SK-N-SH (cell line): ENCODE measurements at regions not wholly inside any gene's neighbourhood (a gene's known extent, or its start where the extent isn't known, plus 50 kb on each side); places are given as distances from the start of the nearest gene placed in this dataset.

Source experiments
- CTCF ChIA-PET: fragments of 300-600, 350-600 bp; formaldehyde crosslinking; extraction: SDS; loops from one replicate; lab custom pipeline; 2021; lab: Yijun Ruan, JAX
- POLR2A ChIA-PET: fragments of 350-600 bp; sonication (Branson Sonifier 250); formaldehyde crosslinking; extraction: SDS; loops from one replicate; lab custom pipeline; 2020; ENCODE audit warnings: antibody characterized with exemption, inconsistent platforms; lab: Yijun Ruan, JAX
- DNase-seq: peaks from one replicate; pipeline ENCODE4 v3.0.0; 2012
- H2AFZ ChIP-seq: fragments of 200-600 bp; sonication (generic); 2 replicates; pipeline ENCODE4 v1.8.1; 2016; ENCODE audit warnings: antibody characterized with exemption, mild to moderate bottlenecking, low read depth
- H3F3A ChIP-seq: fragments of 200-600 bp; sonication (generic); replicated peaks from 2 replicates; pipeline ENCODE3; 2016; ENCODE audit warnings: antibody characterized with exemption, mild to moderate bottlenecking; ENCODE audit not compliant: insufficient read depth
- H3K27ac ChIP-seq, 2 experiments: fragments of 200-500 bp in 1 of 2; fragments of 200-600 bp in 1 of 2; sonication (Bioruptor generic) in 1 of 2; sonication (generic), shearing (Covaris generic) in 1 of 2; 2 replicates each; pipeline versions ENCODE4 v1.5.1 to v1.6.1; 2014 to 2016; ENCODE audit warnings: low read depth in 2 of 2, inconsistent platforms in 1 of 2, low read length in 1 of 2, mild to moderate bottlenecking in 1 of 2, mixed read lengths in 1 of 2
- H3K27me3 ChIP-seq: fragments of 200-600 bp; sonication (generic), shearing (Covaris generic); 2 replicates; pipeline ENCODE4 v1.6.1; 2016; ENCODE audit warnings: mixed run types; ENCODE audit not compliant: insufficient read depth
- H3K36me3 ChIP-seq, 2 experiments: fragments of 200-500 bp in 1 of 2; fragments of 200-600 bp in 1 of 2; sonication (Bioruptor generic) in 1 of 2; sonication (generic) in 1 of 2; replicated peaks in 1 of 2; 2 replicates each; pipeline versions ENCODE3 to v1.5.1; 2014 to 2016; ENCODE audit warnings: low read length in 1 of 2, mild to moderate bottlenecking in 1 of 2; ENCODE audit not compliant: insufficient read depth in 2 of 2, control insufficient read depth in 1 of 2
- H3K4me1 ChIP-seq, 2 experiments: fragments of 200-500 bp in 1 of 2; fragments of 200-600 bp in 1 of 2; sonication (Bioruptor generic) in 1 of 2; sonication (generic), shearing (Covaris generic) in 1 of 2; 2 replicates each; pipeline versions ENCODE4 v1.5.1 to v1.6.1; 2014 to 2016; ENCODE audit warnings: low read depth in 1 of 2, low read length in 1 of 2, mixed run types in 1 of 2; ENCODE audit not compliant: insufficient read depth in 2 of 2, control insufficient read depth in 1 of 2
- H3K4me2 ChIP-seq: fragments of 200-600 bp; sonication (generic), shearing (Covaris generic); 2 replicates; pipeline ENCODE4 v1.6.1; 2017; ENCODE audit warnings: mixed run types
- H3K4me3 ChIP-seq, 2 experiments: fragments of 200-500 bp in 1 of 2; fragments of 200-600 bp in 1 of 2; sonication (Bioruptor generic) in 1 of 2; sonication (generic), shearing (Covaris generic) in 1 of 2; 2 replicates each; pipeline versions ENCODE4 v1.5.1 to v1.8.1; 2014 to 2016; ENCODE audit warnings: low read depth in 2 of 2, inconsistent platforms in 1 of 2, low read length in 1 of 2, mild to moderate bottlenecking in 1 of 2, mixed read lengths in 1 of 2, moderate library complexity in 1 of 2
- H3K79me2 ChIP-seq: fragments of 200-600 bp; sonication (generic); 2 replicates; pipeline ENCODE4 v1.8.1; 2017; ENCODE audit warnings: mild to moderate bottlenecking; ENCODE audit not compliant: insufficient read depth
- H3K9ac ChIP-seq: fragments of 200-600 bp; sonication (generic); 2 replicates; pipeline ENCODE4 v1.6.1; 2017; ENCODE audit warnings: mixed run types
- H3K9me2 ChIP-seq: fragments of 200-600 bp; sonication (generic); 2 replicates; pipeline ENCODE4 v1.6.1; 2017; ENCODE audit warnings: mixed run types
- H3K9me3 ChIP-seq: fragments of 200-600 bp; sonication (generic); 2 replicates; pipeline ENCODE4 v1.6.1; 2017; ENCODE audit warnings: mixed run types, mild to moderate bottlenecking, moderate library complexity
- H4K20me1 ChIP-seq: fragments of 200-600 bp; sonication (generic); 2 replicates; pipeline ENCODE4 v1.6.1; 2017; ENCODE audit warnings: mild to moderate bottlenecking, mixed run types; ENCODE audit not compliant: insufficient read depth
- EP300 ChIP-seq, 2 experiments: IDR thresholded peaks; 2 replicates each; pipeline versions ENCODE4 v1.4.0 to v1.6.1; 2012; ENCODE audit warnings: borderline replicate concordance in 1 of 2, low read depth in 1 of 2, low read length in 1 of 2
- EZH2phosphoT487 ChIP-seq: fragments of 200-600 bp; sonication (generic); IDR thresholded peaks from 2 replicates; pipeline ENCODE4 v1.6.1; 2017; ENCODE audit warnings: low read depth, mixed run types, mild to moderate bottlenecking, antibody characterized with exemption, moderate library complexity, borderline replicate concordance
- FOXJ3 ChIP-seq: sonication (generic); formaldehyde crosslinking; IDR thresholded peaks from 2 replicates; pipeline ENCODE4 v1.5.1; 2020; ENCODE audit warnings: mild to moderate bottlenecking, missing genetic modification reagents
- FOXM1 ChIP-seq: IDR thresholded peaks from 2 replicates; pipeline ENCODE4 v1.4.0; 2012; ENCODE audit warnings: low read depth, mild to moderate bottlenecking
- GABPA ChIP-seq: IDR thresholded peaks from 2 replicates; pipeline ENCODE4 v1.4.0; 2012; ENCODE audit warnings: low read depth, mild to moderate bottlenecking
- JUND ChIP-seq: IDR thresholded peaks from 2 replicates; pipeline ENCODE4 v1.4.0; 2012
- MEF2A ChIP-seq: IDR thresholded peaks from 2 replicates; pipeline ENCODE4 v1.4.0; 2012; ENCODE audit warnings: low read depth, borderline replicate concordance
- SIN3A ChIP-seq: IDR thresholded peaks from 2 replicates; pipeline ENCODE4 v1.6.1; 2012; ENCODE audit warnings: low read depth, mild to moderate bottlenecking, low read length, moderate library complexity, borderline replicate concordance
- SMC3 ChIP-seq: IDR thresholded peaks from 2 replicates; pipeline ENCODE4 v1.6.1; 2012; ENCODE audit warnings: low read depth, low read length, improper control_type of control experiment
- TEAD4 ChIP-seq: IDR thresholded peaks from 2 replicates; pipeline ENCODE4 v1.4.0; 2012; ENCODE audit warnings: mild to moderate bottlenecking, borderline replicate concordance; ENCODE audit not compliant: insufficient read depth
- WGBS: methylation state at CpG from one replicate; pipeline ENCODE4 v1.1.6; 2017; ENCODE audit warnings: low lambda C conversion rate; 5-methylcytosine and 5-hydroxymethylcytosine counted together
- TF ChIP-seq, protein P1 (sequence below): IDR thresholded peaks from 2 replicates; pipeline ENCODE4 v1.4.0; 2012; ENCODE audit warnings: low read depth, borderline replicate concordance
- TF ChIP-seq, protein P2 (sequence below): IDR thresholded peaks from 2 replicates; pipeline ENCODE4; 2012
- TF ChIP-seq, protein P3 (sequence below): fragments of 150-350 bp; IDR thresholded peaks from 2 replicates; pipeline ENCODE4 v1.6.1; 2017; ENCODE audit warnings: antibody characterized with exemption, low read length, low read depth, borderline replicate concordance
- TF ChIP-seq, protein P4 (sequence below): fragments of 150-350 bp; IDR thresholded peaks from 2 replicates; pipeline ENCODE4 v1.6.1; 2016; ENCODE audit warnings: mild to moderate bottlenecking, low read depth, low read length

DNA sequence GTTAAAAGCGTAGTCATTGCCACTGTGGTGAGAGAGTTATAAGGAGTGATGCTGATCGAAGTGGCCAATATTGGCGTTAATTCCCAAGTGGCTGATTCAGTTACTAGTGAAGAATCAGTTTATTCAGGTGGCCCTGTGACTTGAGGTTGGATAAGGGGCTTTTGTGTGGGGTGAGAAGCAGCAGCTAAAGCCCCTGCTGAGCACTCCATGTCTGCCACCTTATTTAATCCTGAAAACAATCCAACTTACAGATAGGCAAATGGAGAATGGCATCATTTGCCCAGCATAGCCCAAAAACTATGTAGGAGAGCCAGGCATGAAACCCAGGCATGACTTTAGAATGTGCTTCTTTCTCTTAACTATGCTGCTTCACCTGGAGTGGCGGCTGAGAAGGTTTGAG is 222.8 kb upstream of the KLF6 start:
- CTCF ChIA-PET = interaction anchor here (0.9 to 1.3 kb wide), 2 partner anchors 11 to 31 kb away, joined by 3 to 4 read pairs; no protein-coding TSS in a partner anchor
- no peaks in the 10 kb centered on the region for H3K4me1 ChIP-seq
- no peaks in the 10 kb centered on the region for H3K27me3 ChIP-seq
- POLR2A ChIA-PET = no interaction called here
- no peaks in the 10 kb centered on the region for H3F3A ChIP-seq
- no peak for TF ChIP-seq MEF2A
- no peak for TF ChIP-seq SMC3
- TF ChIP-seq, protein P1, sequence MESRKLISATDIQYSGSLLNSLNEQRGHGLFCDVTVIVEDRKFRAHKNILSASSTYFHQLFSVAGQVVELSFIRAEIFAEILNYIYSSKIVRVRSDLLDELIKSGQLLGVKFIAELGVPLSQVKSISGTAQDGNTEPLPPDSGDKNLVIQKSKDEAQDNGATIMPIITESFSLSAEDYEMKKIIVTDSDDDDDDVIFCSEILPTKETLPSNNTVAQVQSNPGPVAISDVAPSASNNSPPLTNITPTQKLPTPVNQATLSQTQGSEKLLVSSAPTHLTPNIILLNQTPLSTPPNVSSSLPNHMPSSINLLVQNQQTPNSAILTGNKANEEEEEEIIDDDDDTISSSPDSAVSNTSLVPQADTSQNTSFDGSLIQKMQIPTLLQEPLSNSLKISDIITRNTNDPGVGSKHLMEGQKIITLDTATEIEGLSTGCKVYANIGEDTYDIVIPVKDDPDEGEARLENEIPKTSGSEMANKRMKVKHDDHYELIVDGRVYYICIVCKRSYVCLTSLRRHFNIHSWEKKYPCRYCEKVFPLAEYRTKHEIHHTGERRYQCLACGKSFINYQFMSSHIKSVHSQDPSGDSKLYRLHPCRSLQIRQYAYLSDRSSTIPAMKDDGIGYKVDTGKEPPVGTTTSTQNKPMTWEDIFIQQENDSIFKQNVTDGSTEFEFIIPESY = no peak
- no peak for TF ChIP-seq EZH2phosphoT487
- TF ChIP-seq TEAD4 = no peak
- no peak for TF ChIP-seq FOXM1
- TF ChIP-seq, protein P2, sequence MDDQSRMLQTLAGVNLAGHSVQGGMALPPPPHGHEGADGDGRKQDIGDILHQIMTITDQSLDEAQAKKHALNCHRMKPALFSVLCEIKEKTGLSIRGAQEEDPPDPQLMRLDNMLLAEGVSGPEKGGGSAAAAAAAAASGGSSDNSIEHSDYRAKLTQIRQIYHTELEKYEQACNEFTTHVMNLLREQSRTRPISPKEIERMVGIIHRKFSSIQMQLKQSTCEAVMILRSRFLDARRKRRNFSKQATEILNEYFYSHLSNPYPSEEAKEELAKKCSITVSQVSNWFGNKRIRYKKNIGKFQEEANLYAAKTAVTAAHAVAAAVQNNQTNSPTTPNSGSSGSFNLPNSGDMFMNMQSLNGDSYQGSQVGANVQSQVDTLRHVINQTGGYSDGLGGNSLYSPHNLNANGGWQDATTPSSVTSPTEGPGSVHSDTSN = no peak
- no peak for TF ChIP-seq GABPA
- no peak for TF ChIP-seq JUND
- no peak for TF ChIP-seq SIN3A
- TF ChIP-seq FOXJ3 (CRISPR knock-in tag) = no peak
- TF ChIP-seq EP300 (IDR thresholded peaks at IDR 0.05; ENCODE audit: borderline replicate concordance in 1 of 2, low read depth in 1 of 2, low read length in 1 of 2) = no peak
- TF ChIP-seq, protein P3, sequence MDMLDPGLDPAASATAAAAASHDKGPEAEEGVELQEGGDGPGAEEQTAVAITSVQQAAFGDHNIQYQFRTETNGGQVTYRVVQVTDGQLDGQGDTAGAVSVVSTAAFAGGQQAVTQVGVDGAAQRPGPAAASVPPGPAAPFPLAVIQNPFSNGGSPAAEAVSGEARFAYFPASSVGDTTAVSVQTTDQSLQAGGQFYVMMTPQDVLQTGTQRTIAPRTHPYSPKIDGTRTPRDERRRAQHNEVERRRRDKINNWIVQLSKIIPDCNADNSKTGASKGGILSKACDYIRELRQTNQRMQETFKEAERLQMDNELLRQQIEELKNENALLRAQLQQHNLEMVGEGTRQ = no peak
- TF ChIP-seq, protein P4, sequence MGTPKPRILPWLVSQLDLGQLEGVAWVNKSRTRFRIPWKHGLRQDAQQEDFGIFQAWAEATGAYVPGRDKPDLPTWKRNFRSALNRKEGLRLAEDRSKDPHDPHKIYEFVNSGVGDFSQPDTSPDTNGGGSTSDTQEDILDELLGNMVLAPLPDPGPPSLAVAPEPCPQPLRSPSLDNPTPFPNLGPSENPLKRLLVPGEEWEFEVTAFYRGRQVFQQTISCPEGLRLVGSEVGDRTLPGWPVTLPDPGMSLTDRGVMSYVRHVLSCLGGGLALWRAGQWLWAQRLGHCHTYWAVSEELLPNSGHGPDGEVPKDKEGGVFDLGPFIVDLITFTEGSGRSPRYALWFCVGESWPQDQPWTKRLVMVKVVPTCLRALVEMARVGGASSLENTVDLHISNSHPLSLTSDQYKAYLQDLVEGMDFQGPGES = no peak
- no peaks in the 10 kb centered on the region for H3K79me2 ChIP-seq
- H3K4me3 ChIP-seq = no peak overlapping the region
- H3K27ac ChIP-seq = no peak overlapping the region
- no peak overlapping the region for H2AFZ ChIP-seq
- no peaks in the 10 kb centered on the region for H4K20me1 ChIP-seq
- H3K9ac ChIP-seq = no peak overlapping the region
- DNase-seq = no peak
- H3K9me3 ChIP-seq = no peaks in the 10 kb centered on the region
- no peaks in the 10 kb centered on the region for H3K36me3 ChIP-seq
- no peaks in the 10 kb centered on the region for H3K9me2 ChIP-seq
- H3K4me2 ChIP-seq = no peak overlapping the region
- WGBS = 83% methylated on average over 4 of the region's 4 CpGs
